ENCODE measurements at regions not wholly inside any gene's neighbourhood (a gene's known extent, or its start where the extent isn't known, plus 50 kb on each side); places are given as distances from the start of the nearest gene placed in this dataset.

DNA sequence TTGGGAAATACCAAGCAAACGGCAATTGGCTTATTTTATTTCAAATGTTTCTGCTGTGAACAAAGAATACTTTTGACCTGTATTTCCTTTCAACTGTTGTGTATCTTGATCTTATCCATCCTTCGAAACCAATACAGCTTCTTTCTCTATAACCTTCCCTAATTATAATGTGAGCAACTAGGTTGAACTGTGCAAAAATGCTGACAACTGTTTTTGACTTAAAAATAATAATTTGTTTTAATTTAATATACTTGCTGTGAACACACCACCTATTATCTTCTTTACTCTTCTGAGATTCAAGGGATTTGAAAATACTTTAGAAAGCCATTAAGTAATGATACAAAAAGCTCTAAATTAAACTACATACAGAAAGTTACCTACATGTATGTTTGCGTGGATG is 682.5 kb upstream of the CCDC179 start:
- Histone ChIP-seq H3K27me3 (peaks cover 0 to 5% (median 0%) of the 10 kb centered on the region in 9 donors), H3K4me1 (no peaks in the 10 kb centered on the region), H3K4me3 (no peak overlapping the region), H3K27ac (no peak overlapping the region), H3K9me3 (no peaks in the 10 kb centered on the region), H3K36me3 (no peaks in the 10 kb centered on the region)
- 68 to 82% (median 75%) methylated on average over 3 of the region's 3 CpGs for WGBS, 4 donors
- ATAC-seq (no peak), DNase-seq (no peak)
- TF ChIP-seq, protein P1, sequence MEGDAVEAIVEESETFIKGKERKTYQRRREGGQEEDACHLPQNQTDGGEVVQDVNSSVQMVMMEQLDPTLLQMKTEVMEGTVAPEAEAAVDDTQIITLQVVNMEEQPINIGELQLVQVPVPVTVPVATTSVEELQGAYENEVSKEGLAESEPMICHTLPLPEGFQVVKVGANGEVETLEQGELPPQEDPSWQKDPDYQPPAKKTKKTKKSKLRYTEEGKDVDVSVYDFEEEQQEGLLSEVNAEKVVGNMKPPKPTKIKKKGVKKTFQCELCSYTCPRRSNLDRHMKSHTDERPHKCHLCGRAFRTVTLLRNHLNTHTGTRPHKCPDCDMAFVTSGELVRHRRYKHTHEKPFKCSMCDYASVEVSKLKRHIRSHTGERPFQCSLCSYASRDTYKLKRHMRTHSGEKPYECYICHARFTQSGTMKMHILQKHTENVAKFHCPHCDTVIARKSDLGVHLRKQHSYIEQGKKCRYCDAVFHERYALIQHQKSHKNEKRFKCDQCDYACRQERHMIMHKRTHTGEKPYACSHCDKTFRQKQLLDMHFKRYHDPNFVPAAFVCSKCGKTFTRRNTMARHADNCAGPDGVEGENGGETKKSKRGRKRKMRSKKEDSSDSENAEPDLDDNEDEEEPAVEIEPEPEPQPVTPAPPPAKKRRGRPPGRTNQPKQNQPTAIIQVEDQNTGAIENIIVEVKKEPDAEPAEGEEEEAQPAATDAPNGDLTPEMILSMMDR (IDR thresholded peaks at IDR 0.05), result no peak
- no peak for TF ChIP-seq POLR2A (IDR thresholded peaks at IDR 0.05)
- intact Hi-C loops (cut with DNase I), result no loop called here

DNA sequence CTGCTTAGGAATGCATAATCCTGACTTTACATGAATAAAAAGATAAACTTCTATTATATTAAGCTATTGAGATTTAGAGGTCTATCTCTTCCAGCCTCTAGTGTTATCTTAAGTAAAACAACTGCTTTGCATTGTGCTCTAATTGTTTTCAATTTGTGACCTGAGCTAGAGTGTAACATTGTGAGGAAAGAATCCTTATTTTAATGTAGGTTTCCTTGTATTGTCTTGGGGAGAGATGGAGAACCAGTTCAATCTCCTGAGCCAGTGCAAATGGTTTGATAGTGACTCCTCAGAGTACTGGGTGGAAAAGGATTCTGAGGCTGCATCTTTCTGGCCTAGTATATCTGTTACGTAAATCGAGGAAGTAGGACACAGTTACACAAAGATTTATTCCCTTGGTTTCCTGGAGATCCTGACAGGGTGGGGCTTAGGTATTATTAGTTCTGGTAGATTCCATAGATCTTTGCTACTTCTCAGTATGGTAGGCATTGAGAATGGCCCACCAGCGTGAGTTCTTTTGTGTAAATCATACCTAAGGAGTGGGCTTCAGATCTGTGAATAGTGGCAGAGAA is 683.5 kb upstream of the CCDC179 start:
- Histone ChIP-seq H3K4me1 (no peaks in the 10 kb centered on the region), H3K36me3 (no peaks in the 10 kb centered on the region), H3K4me3 (no peak overlapping the region), H3K9me3 (no peaks in the 10 kb centered on the region), H3K27ac (no peak overlapping the region), H3K27me3 (peaks cover 0 to 5% (median 0%) of the 10 kb centered on the region in 9 donors)
- intact Hi-C loops (cut with DNase I), result no loop called here
- DNase-seq, result no peak
- whole genome bisulfite sequencing, 4 donors, result 47 to 84% (median 64%) methylated on average over 3 of the region's 3 CpGs
- TF ChIP-seq POLR2A (IDR thresholded peaks at IDR 0.05), result no peak
- no peak for ATAC-seq

DNA sequence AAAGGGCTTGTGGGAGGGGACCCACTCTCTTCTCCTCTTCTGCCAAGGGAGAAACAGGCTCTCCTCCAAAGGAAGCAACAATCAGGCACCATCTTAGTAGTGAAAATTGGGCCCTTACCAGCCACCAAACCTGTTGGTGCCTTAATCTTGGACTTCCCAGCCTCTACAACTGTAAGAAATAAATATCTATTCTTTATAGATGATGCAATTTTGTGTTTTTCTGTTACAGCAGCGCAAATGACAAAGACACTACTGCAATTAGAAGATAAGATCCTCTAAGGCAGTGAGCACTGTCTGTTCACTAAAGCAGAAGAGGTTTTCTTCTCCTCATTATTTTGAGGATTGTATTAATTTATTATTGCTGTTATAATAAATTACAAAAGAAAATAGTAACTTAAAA is 691.4 kb upstream of the CCDC179 start:
- intact Hi-C loops (cut with DNase I), result no loop called here
- H3K9me3 ChIP-seq, result peaks cover 0 to 4% (median 0%) of the 10 kb centered on the region in 12 donors
- DNase-seq, result no peak
- H3K27me3 ChIP-seq, result no peaks in the 10 kb centered on the region
- no peak for ATAC-seq
- TF ChIP-seq, protein P1 (IDR thresholded peaks at IDR 0.05), result no peak
- TF ChIP-seq POLR2A (IDR thresholded peaks at IDR 0.05), result no peak
- H3K36me3 ChIP-seq, result no peaks in the 10 kb centered on the region
- no peak overlapping the region for H3K4me3 ChIP-seq
- H3K27ac ChIP-seq, result no peak overlapping the region
- 36 to 87% (median 77%) methylated on average over 1 of the region's 1 CpG for WGBS, 4 donors
- H3K4me1 ChIP-seq, result no peaks in the 10 kb centered on the region

DNA sequence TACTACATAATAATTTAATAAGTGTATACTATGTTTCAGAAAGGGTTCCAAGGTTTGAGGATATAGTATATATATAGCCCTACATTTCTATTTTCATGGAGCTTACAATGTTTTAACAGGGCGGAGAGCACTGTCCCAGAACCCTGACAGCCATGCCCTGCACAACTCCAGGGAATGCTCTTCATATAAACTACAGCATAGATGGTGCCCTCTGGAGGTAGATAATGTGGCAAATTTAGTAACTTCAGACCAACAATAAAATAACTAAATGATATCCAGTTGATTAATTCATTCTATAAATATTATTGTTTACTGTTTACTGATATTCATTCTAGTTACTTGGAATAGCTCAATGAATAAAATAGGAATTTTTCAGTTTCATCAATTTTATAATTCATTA is 693.7 kb upstream of the CCDC179 start:
- TF ChIP-seq, protein P1 (IDR thresholded peaks at IDR 0.05), result no peak
- intact Hi-C loops (cut with DNase I), result no loop called here
- Histone ChIP-seq H3K9me3 (peaks cover 0 to 4% (median 0%) of the 10 kb centered on the region in 12 donors), H3K4me1 (no peaks in the 10 kb centered on the region), H3K27me3 (no peaks in the 10 kb centered on the region), H3K4me3 (no peak overlapping the region), H3K27ac (no peak overlapping the region), H3K36me3 (no peaks in the 10 kb centered on the region)
- ATAC-seq, result no peak
- 76 to 80% (median 77%) methylated on average over 1 of the region's 1 CpG for WGBS, 4 donors
- no peak for DNase-seq

DNA sequence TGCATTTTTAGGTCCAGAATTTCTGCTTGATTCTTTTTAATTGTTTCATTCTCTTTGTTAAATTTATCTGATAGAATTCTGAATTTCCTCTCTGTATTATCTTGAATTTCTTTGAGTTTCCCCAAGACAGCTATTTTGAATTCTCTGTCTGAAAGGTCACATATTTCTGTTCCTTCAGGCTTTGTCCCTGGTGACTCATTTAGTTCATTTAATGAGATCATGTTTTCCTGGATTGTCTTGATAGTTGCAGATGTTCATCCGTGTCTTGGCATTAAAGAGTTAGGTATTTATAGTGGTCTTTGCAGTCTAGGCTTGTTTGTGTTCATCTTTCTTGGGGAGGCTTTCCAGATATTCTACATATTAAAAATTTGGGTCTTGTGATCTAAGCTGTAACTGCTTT is 694.8 kb upstream of the CCDC179 start:
- 31 to 57% (median 32%) methylated on average over 1 of the region's 1 CpG for WGBS, 4 donors
- no peak for DNase-seq

More for the DNA sequence above, 694.8 kb upstream of the CCDC179 start:
- peaks cover 0 to 4% (median 0%) of the 10 kb centered on the region in 12 donors for H3K9me3 ChIP-seq
- no peak overlapping the region for H3K27ac ChIP-seq
- no peaks in the 10 kb centered on the region for H3K36me3 ChIP-seq
- no peaks in the 10 kb centered on the region for H3K27me3 ChIP-seq
- TF ChIP-seq, protein P1 (IDR thresholded peaks at IDR 0.05), result no peak
- no peak for ATAC-seq
- H3K4me3 ChIP-seq, result no peak overlapping the region
- H3K4me1 ChIP-seq, result no peaks in the 10 kb centered on the region
- intact Hi-C loops (cut with DNase I), result no loop called here
